ENCODE measurements at regions not wholly inside any gene's neighbourhood (a gene's known extent, or its start where the extent isn't known, plus 50 kb on each side); places are given as distances from the start of the nearest gene placed in this dataset.

- TF ChIP-seq EZH2 (IDR thresholded peaks at IDR 0.05; ENCODE audit: borderline replicate concordance, insufficient read depth, low read length, poor library complexity, severe bottlenecking) (no peak), EP300 (conservative IDR thresholded peaks at IDR 0.05; ENCODE audit: poor library complexity, severe bottlenecking) (no peak), CTCF (IDR thresholded peaks at IDR 0.05; ENCODE audit: poor library complexity, severe bottlenecking) (peak; percentile 29), RAD21 (conservative IDR thresholded peaks at IDR 0.05) (peak; percentile 45), TAF1 (IDR thresholded peaks at IDR 0.05; ENCODE audit: low read depth) (no peak)
Observed at GRCh38 chr9:102631559-102631958, 363.6 kb upstream of the CYLC2 start.

All from neural cell (in vitro differentiated cells).